B cell (primary cell): ENCODE measurements at regions not wholly inside any gene's neighbourhood (a gene's known extent, or its start where the extent isn't known, plus 50 kb on each side); places are given as distances from the start of the nearest gene placed in this dataset.

Experiments
- ATAC-seq: fragments of 200-7000 bp; cut with Tn5 transposase; one replicate; pipeline ENCODE4 v1.10.0; 2021; ENCODE audit warnings: low read depth, mild to moderate bottlenecking, moderate number of reproducible peaks, moderate library complexity
- CTCF ChIA-PET: fragments of 350-600 bp; sonication (Branson Sonifier 250); formaldehyde crosslinking; loops from one replicate; lab custom pipeline; 2021; ENCODE audit warnings: antibody characterized with exemption, inconsistent platforms; lab: Charles Lee
- POLR2A ChIA-PET: fragments of 350-600 bp; sonication (Branson Sonifier 250); formaldehyde crosslinking; loops from one replicate; lab custom pipeline; 2021; ENCODE audit warnings: antibody characterized with exemption; lab: Charles Lee
- DNase-seq: peaks from one replicate; pipeline ENCODE4 v3.0.0; 2013
- H2AFZ ChIP-seq: 2 replicates; pipeline ENCODE4 v1.6.1; 2012; ENCODE audit warnings: mild to moderate bottlenecking, low read depth, low read length; ENCODE audit not compliant: insufficient read depth, poor library complexity, severe bottlenecking
- H3K27ac ChIP-seq, 2 donors: 1 replicate in 1 of 2; 2 replicates in 1 of 2; pipeline ENCODE4 v1.5.1; 2012 to 2013; ENCODE audit warnings: low read length in 2 of 2, mild to moderate bottlenecking in 2 of 2, moderate library complexity in 1 of 2
- H3K27me3 ChIP-seq, 4 experiments: fragments of 200-600 bp in 1 of 4; sonication (generic) in 1 of 4; replicated peaks in 1 of 4; 1 replicate in 2 of 4; 2 replicates in 2 of 4; pipeline versions ENCODE4 v1.6.1 to v1.7.0; 2013 to 2016; ENCODE audit warnings: low read length in 3 of 4, mild to moderate bottlenecking in 2 of 4, mixed read lengths in 1 of 4, moderate library complexity in 1 of 4; ENCODE audit not compliant: insufficient read depth in 4 of 4, control insufficient read depth in 3 of 4; ENCODE audit errors: control extremely low read depth in 1 of 4
- H3K36me3 ChIP-seq, 2 experiments: replicated peaks in 1 of 2; 1 replicate in 1 of 2; 2 replicates in 1 of 2; pipeline versions ENCODE4 v1.6.1 to v1.7.1; 2013; ENCODE audit warnings: low read length in 1 of 2; ENCODE audit not compliant: insufficient read depth in 2 of 2, control insufficient read depth in 1 of 2; ENCODE audit errors: control extremely low read depth in 1 of 2, extremely low read depth in 1 of 2
- H3K4me1 ChIP-seq, 2 donors: fragments of 200-600 bp in 1 of 2; sonication (generic) in 1 of 2; 1 replicate in 1 of 2; 2 replicates in 1 of 2; pipeline versions ENCODE4 v1.5.1 to v1.6.1; 2013 to 2017; ENCODE audit warnings: low read length in 2 of 2; ENCODE audit not compliant: control insufficient read depth in 2 of 2, insufficient read depth in 2 of 2
- H3K4me2 ChIP-seq: replicated peaks from 2 replicates; pipeline ENCODE3; 2012; ENCODE audit warnings: mild to moderate bottlenecking, low read depth, low read length; ENCODE audit not compliant: poor library complexity, severe bottlenecking
- H3K4me3 ChIP-seq, 5 experiments: fragments of 200-600 bp in 1 of 5; sonication (generic) in 1 of 5; 1 replicate in 3 of 5; 2 replicates in 2 of 5; pipeline versions ENCODE4 v1.5.1 to v1.7.0; 2011 to 2016; ENCODE audit warnings: low read length in 4 of 5, mild to moderate bottlenecking in 4 of 5, low read depth in 2 of 5, control low read depth in 1 of 5, moderate library complexity in 1 of 5; ENCODE audit not compliant: insufficient read depth in 1 of 5; ENCODE audit errors: control extremely low read depth in 1 of 5, extremely low read depth in 1 of 5
- H3K79me2 ChIP-seq: fragments of 200-600 bp; sonication (generic); one replicate; pipeline ENCODE4 v1.6.0; 2016; ENCODE audit warnings: low read length; ENCODE audit not compliant: control insufficient read depth, insufficient read depth
- H3K9ac ChIP-seq: fragments of 200-600 bp; sonication (generic); 2 replicates; pipeline ENCODE4 v1.6.1; 2017; ENCODE audit warnings: mild to moderate bottlenecking, low read length, moderate library complexity
- H3K9me3 ChIP-seq, 3 donors: one replicate each; pipeline versions ENCODE4 v1.6.1 to v1.7.1; 2013; ENCODE audit warnings: low read length in 2 of 3; ENCODE audit not compliant: control insufficient read depth in 2 of 3, insufficient read depth in 1 of 3; ENCODE audit errors: control extremely low read depth in 1 of 3
- H4K20me1 ChIP-seq: 2 replicates; pipeline ENCODE4 v1.6.0; 2012; ENCODE audit warnings: mild to moderate bottlenecking, low read length; ENCODE audit not compliant: insufficient read depth, control insufficient read depth, poor library complexity, severe bottlenecking
- H3K27ac Mint-ChIP-seq: one replicate; pipeline ENCODE4 v1.8.0; 2021; ENCODE audit warnings: mixed read lengths
- H3K27me3 Mint-ChIP-seq: one replicate; pipeline ENCODE4 v1.8.0; 2021; ENCODE audit warnings: mixed read lengths
- H3K4me1 Mint-ChIP-seq: one replicate; pipeline ENCODE4 v1.8.0; 2021; ENCODE audit warnings: mixed read lengths
- H3K4me3 Mint-ChIP-seq: one replicate; pipeline ENCODE4 v1.8.0; 2021; ENCODE audit warnings: mixed read lengths
- H3K9me3 Mint-ChIP-seq: one replicate; pipeline ENCODE4 v1.8.0; 2022; ENCODE audit warnings: mixed read lengths; ENCODE audit not compliant: insufficient read depth
- EZH2 ChIP-seq: IDR thresholded peaks from 2 replicates; pipeline ENCODE4 v1.6.1; 2012; ENCODE audit warnings: borderline replicate concordance, low read depth, mild to moderate bottlenecking, moderate library complexity, low read length; ENCODE audit not compliant: insufficient read depth, poor library complexity, severe bottlenecking
- WGBS: methylation state at CpG from one replicate; pipeline ENCODE4 v1.1.5; 2013; ENCODE audit warnings: missing lambda C conversion rate; ENCODE audit not compliant: insufficient coverage; 5-methylcytosine and 5-hydroxymethylcytosine counted together
- intact Hi-C: fragments of 100-400 bp; cut with micrococcal nuclease; formaldehyde crosslinking; loops from one replicate; pipeline ENCODE4 v1.10.0; 2022
- TF ChIP-seq, protein P1 (sequence below): fragments of 200-600 bp; IDR thresholded peaks from one replicate; pipeline ENCODE4 v1.8.0; 2022; ENCODE audit warnings: antibody characterized with exemption, mild to moderate bottlenecking

DNA sequence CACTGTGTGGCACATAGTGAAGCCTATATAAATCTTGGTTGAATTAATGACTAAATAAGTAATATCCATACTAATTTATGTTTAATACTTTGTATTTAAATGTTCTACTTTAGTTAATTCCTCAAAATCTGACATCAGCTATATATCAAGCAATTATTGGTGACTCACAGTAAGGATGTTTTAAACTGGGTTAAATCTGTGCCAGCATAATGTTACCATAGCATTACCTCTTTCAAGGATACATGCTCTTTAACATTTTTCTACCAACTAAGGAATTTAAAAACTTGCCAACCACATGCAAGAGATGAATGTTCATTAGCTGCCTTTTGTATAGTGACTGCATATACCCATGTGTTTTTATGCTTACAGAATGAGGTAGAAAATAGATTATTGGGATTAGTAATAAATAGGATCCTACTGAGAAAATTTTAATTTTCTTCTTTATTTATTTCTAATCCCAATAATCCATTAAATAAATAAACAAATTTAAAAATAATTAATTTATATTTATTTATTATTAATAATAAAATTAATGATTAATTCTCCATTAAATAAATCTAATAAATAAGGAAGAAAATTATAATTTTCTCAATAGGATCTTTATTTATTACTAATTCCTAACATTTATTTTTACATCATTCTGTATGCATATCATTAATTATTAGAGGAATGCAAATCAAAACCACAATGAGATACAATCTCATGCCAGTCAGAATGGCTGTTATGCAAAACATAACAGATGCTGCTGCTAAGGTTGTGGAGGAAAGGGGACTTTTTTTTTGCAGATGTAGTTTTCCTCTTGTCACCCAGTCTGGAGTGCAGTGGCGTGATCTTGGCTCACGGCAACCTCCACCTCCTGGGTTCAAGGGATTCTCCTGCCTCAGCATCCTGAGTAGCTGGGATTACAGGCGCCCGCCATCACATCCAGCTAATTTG is 410.7 kb upstream of the DSEL start:
- H3K27me3 ChIP-seq: no peaks in the 10 kb centered on the region
- ATAC-seq (no peak), DNase-seq (no peak)
- Mint-ChIP-seq H3K4me1 (no peaks in the 10 kb centered on the region), H3K9me3 (no peaks in the 10 kb centered on the region), H3K4me3 (no peak overlapping the region), H3K27me3 (no peaks in the 10 kb centered on the region), H3K27ac (no peak overlapping the region)
- no peak overlapping the region for H2AFZ ChIP-seq
- no peaks in the 10 kb centered on the region for H3K4me1 ChIP-seq
- CTCF ChIA-PET: no interaction called here
- no peak overlapping the region for H3K9ac ChIP-seq
- POLR2A ChIA-PET: no interaction called here
- no peak overlapping the region for H3K27ac ChIP-seq
- H3K4me3 ChIP-seq: no peak overlapping the region
- no CpG with 5 or more reads among the region's 4 CpGs for WGBS
- no peaks in the 10 kb centered on the region for H3K79me2 ChIP-seq
- H3K36me3 ChIP-seq: no peaks in the 10 kb centered on the region
- TF ChIP-seq, protein P1, sequence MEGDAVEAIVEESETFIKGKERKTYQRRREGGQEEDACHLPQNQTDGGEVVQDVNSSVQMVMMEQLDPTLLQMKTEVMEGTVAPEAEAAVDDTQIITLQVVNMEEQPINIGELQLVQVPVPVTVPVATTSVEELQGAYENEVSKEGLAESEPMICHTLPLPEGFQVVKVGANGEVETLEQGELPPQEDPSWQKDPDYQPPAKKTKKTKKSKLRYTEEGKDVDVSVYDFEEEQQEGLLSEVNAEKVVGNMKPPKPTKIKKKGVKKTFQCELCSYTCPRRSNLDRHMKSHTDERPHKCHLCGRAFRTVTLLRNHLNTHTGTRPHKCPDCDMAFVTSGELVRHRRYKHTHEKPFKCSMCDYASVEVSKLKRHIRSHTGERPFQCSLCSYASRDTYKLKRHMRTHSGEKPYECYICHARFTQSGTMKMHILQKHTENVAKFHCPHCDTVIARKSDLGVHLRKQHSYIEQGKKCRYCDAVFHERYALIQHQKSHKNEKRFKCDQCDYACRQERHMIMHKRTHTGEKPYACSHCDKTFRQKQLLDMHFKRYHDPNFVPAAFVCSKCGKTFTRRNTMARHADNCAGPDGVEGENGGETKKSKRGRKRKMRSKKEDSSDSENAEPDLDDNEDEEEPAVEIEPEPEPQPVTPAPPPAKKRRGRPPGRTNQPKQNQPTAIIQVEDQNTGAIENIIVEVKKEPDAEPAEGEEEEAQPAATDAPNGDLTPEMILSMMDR: no peak
- no peak for TF ChIP-seq EZH2
- H4K20me1 ChIP-seq: no peaks in the 10 kb centered on the region
- H3K4me2 ChIP-seq: no peak overlapping the region
- intact Hi-C loops: no loop called here
- H3K9me3 ChIP-seq: no peaks in the 10 kb centered on the region

DNA sequence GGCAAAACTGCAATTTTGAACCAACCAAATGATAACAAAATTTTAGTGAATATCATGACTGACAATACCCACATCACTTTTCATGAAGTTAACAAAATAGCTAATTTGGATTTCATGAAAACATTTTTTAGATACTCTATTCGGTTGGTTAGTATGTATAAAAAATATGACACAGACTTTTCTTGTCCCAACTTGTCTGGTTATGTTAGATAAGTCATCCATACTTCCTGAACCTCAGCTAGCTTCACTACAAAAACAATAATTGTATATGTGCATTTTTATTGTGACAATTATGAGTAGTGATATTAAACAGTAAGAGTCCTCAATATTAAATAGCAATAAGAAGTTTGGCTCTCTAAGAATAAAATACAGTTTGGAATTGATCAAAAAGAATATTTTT is 408.1 kb upstream of the DSEL start:
- no peak for TF ChIP-seq EZH2
- TF ChIP-seq, protein P1: no peak
- intact Hi-C loops: no loop called here
- H4K20me1 ChIP-seq: no peaks in the 10 kb centered on the region
- H3K9me3 ChIP-seq: no peaks in the 10 kb centered on the region
- H3K4me1 Mint-ChIP-seq: no peaks in the 10 kb centered on the region
- no peaks in the 10 kb centered on the region for H3K27me3 ChIP-seq
- no peak overlapping the region for H2AFZ ChIP-seq
- no peak overlapping the region for H3K27ac Mint-ChIP-seq
- no peaks in the 10 kb centered on the region for H3K4me1 ChIP-seq
- ChIA-PET CTCF (no interaction called here), POLR2A (no interaction called here)
- H3K27ac ChIP-seq: no peak overlapping the region
- no CpG with 5 or more reads among the region's 1 CpG for WGBS
- no peaks in the 10 kb centered on the region for H3K9me3 Mint-ChIP-seq
- no peak for DNase-seq
- ATAC-seq: no peak
- H3K79me2 ChIP-seq: no peaks in the 10 kb centered on the region
- no peaks in the 10 kb centered on the region for H3K27me3 Mint-ChIP-seq
- no peak overlapping the region for H3K9ac ChIP-seq
- H3K4me2 ChIP-seq: no peak overlapping the region
- H3K36me3 ChIP-seq: no peaks in the 10 kb centered on the region
- no peak overlapping the region for H3K4me3 Mint-ChIP-seq
- no peak overlapping the region for H3K4me3 ChIP-seq
